ENCODE measurements at regions not wholly inside any gene's neighbourhood (a gene's known extent, or its start where the extent isn't known, plus 50 kb on each side); places are given as distances from the start of the nearest gene placed in this dataset.

DNA sequence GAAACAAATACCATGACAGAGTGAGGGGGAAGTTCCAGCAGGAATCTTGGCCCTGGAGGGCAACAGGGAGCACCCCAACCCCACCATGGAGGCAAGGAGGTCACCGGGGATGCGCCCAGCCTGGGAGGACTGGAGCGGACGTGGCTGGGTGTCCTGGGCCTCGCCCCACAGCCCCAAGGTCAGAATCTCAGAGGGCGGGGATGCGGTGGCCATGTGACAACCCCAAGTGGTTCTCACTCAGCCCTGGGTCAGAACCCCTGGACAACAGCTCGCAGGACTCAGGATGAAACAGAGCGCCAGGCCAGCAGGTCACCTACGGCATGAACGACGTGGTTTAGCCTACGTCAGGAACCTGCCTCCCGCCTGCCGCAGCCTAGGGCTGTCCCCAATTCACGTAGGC, 64.0 kb upstream of the ZNF354A start:
- no peak for DNase-seq (ENCODE audit: extremely low read depth, insufficient read length)
- no peaks in the 10 kb centered on the region for H3K36me3 ChIP-seq (ENCODE audit: control insufficient read depth, insufficient read depth, low read length)
- H3K4me3 ChIP-seq (replicated peaks; ENCODE audit: low read depth, low read length), result no peak overlapping the region
- TF ChIP-seq, protein P1, sequence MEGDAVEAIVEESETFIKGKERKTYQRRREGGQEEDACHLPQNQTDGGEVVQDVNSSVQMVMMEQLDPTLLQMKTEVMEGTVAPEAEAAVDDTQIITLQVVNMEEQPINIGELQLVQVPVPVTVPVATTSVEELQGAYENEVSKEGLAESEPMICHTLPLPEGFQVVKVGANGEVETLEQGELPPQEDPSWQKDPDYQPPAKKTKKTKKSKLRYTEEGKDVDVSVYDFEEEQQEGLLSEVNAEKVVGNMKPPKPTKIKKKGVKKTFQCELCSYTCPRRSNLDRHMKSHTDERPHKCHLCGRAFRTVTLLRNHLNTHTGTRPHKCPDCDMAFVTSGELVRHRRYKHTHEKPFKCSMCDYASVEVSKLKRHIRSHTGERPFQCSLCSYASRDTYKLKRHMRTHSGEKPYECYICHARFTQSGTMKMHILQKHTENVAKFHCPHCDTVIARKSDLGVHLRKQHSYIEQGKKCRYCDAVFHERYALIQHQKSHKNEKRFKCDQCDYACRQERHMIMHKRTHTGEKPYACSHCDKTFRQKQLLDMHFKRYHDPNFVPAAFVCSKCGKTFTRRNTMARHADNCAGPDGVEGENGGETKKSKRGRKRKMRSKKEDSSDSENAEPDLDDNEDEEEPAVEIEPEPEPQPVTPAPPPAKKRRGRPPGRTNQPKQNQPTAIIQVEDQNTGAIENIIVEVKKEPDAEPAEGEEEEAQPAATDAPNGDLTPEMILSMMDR (IDR thresholded peaks at IDR 0.05; ENCODE audit: insufficient read depth, low read length, poor library complexity, severe bottlenecking), result no peak
- no peaks in the 10 kb centered on the region for H3K27me3 ChIP-seq (replicated peaks; ENCODE audit: control insufficient read depth, insufficient read depth, low read length)

GRCh38 chr5:178793696-178794095, 63.2 kb upstream of the ZNF354A start:
- TF ChIP-seq, protein P1 (IDR thresholded peaks at IDR 0.05; ENCODE audit: insufficient read depth, low read length, poor library complexity, severe bottlenecking), result no peak
- Histone ChIP-seq H3K4me3 (replicated peaks; ENCODE audit: low read depth, low read length) (no peak overlapping the region), H3K36me3 (ENCODE audit: control insufficient read depth, insufficient read depth, low read length) (no peaks in the 10 kb centered on the region), H3K27me3 (replicated peaks; ENCODE audit: control insufficient read depth, insufficient read depth, low read length) (no peaks in the 10 kb centered on the region)
- no peak for DNase-seq (ENCODE audit: extremely low read depth, insufficient read length)

DNA sequence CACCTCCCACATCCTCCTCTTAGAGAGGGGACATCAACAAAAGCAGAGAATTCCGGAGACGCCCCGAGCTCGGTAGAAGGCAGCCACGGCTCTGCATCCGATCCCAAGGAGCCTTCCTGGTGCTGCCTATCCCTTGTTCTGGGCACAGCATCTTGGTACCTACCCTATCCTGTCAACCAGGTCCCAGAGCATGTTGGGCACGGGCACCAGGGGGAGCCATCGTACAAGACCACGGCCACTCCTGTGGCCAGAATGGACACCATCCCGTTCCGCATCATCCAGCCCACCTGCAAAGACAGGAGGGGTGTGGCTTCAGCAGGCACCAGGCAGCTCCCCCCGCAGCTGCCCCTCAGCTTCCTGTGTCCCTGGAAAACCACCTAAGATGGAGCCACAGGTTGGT, 62.7 kb upstream of the ZNF354A start:
- Histone ChIP-seq H3K27me3 (replicated peaks; ENCODE audit: control insufficient read depth, insufficient read depth, low read length) (no peaks in the 10 kb centered on the region), H3K36me3 (ENCODE audit: control insufficient read depth, insufficient read depth, low read length) (no peaks in the 10 kb centered on the region), H3K4me3 (replicated peaks; ENCODE audit: low read depth, low read length) (no peak overlapping the region)
- no peak for DNase-seq (ENCODE audit: extremely low read depth, insufficient read length)
- TF ChIP-seq, protein P1 (IDR thresholded peaks at IDR 0.05; ENCODE audit: insufficient read depth, low read length, poor library complexity, severe bottlenecking), result no peak

GRCh38 chr5:178791976-178792375, 61.5 kb upstream of the ZNF354A start:
- no peaks in the 10 kb centered on the region for H3K27me3 ChIP-seq (replicated peaks; ENCODE audit: control insufficient read depth, insufficient read depth, low read length)
- TF ChIP-seq, protein P1 (IDR thresholded peaks at IDR 0.05; ENCODE audit: insufficient read depth, low read length, poor library complexity, severe bottlenecking), result no peak
- H3K36me3 ChIP-seq (ENCODE audit: control insufficient read depth, insufficient read depth, low read length), result no peaks in the 10 kb centered on the region
- H3K4me3 ChIP-seq (replicated peaks; ENCODE audit: low read depth, low read length), result no peak overlapping the region
- DNase-seq (ENCODE audit: extremely low read depth, insufficient read length), result no peak

GRCh38 chr5:178790371-178790770, 59.9 kb upstream of the ZNF354A start:
- TF ChIP-seq, protein P1 (IDR thresholded peaks at IDR 0.05; ENCODE audit: insufficient read depth, low read length, poor library complexity, severe bottlenecking), result no peak
- no peak for DNase-seq (ENCODE audit: extremely low read depth, insufficient read length)
- Histone ChIP-seq H3K36me3 (ENCODE audit: control insufficient read depth, insufficient read depth, low read length) (no peaks in the 10 kb centered on the region), H3K27me3 (replicated peaks; ENCODE audit: control insufficient read depth, insufficient read depth, low read length) (no peaks in the 10 kb centered on the region), H3K4me3 (replicated peaks; ENCODE audit: low read depth, low read length) (no peak overlapping the region)

DNA sequence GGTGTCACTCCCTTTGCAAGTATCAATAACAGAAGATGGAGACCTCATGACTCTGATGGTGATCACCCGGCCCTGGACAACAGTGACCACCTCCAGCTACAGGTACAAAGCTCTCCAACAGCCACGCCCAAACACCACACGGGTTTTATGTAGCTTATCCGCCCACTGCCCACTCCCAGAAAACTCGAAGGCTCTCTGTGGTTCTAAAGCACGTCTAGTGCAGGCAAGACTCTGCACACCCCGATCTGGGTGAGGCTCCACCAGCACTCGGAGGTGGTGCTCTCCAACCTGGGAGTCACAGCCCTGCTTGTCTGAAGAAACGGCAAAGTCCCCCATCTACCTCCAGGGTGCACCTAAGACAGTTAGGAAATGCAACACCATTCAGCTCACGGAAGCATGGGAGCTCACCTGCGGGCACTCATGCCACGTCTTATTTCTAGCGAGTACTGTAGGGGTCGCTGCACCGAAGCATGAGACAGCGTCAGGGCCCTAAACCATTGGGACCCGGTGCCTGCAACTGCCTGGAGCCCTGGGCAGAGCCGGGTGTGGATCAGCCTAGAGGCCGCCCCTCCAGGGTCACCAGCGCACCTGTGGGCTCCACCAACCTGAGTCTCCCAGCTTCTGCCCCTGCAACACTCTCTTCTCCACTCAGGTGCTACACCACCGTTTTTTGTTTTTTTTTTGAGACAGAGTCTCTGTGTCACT, 58.1 kb upstream of the ZNF354A start:
- H3K4me3 ChIP-seq (replicated peaks; ENCODE audit: low read depth, low read length), result no peak overlapping the region
- TF ChIP-seq, protein P1 (IDR thresholded peaks at IDR 0.05; ENCODE audit: insufficient read depth, low read length, poor library complexity, severe bottlenecking), result no peak
- H3K36me3 ChIP-seq (ENCODE audit: control insufficient read depth, insufficient read depth, low read length), result no peaks in the 10 kb centered on the region
- no peak for DNase-seq (ENCODE audit: extremely low read depth, insufficient read length)
- no peaks in the 10 kb centered on the region for H3K27me3 ChIP-seq (replicated peaks; ENCODE audit: control insufficient read depth, insufficient read depth, low read length)

Measured in GM06990 (cell line).